Liver (tissue), 8 donors: ENCODE measurements at regions not wholly inside any gene's neighbourhood (a gene's known extent, or its start where the extent isn't known, plus 50 kb on each side); places are given as distances from the start of the nearest gene placed in this dataset.

Source experiments
- DNase-seq: peaks from one replicate; pipeline ENCODE4 v3.0.0-alpha.2; 2017; ENCODE audit warnings: low spot score
- H3K27ac ChIP-seq, 2 donors: one replicate each; pipeline ENCODE4 v1.7.0; 2013; ENCODE audit warnings: inconsistent platforms in 2 of 2, low read length in 2 of 2, control low read depth in 1 of 2, low read depth in 1 of 2, mild to moderate bottlenecking in 1 of 2
- H3K27me3 ChIP-seq, 4 donors: one replicate each; pipeline versions ENCODE4 v1.6.1 to v1.7.0; 2013; ENCODE audit warnings: low read length in 3 of 4, inconsistent platforms in 1 of 4, mild to moderate bottlenecking in 1 of 4, moderate library complexity in 1 of 4; ENCODE audit not compliant: control insufficient read depth in 4 of 4, insufficient read depth in 4 of 4
- H3K36me3 ChIP-seq, 4 donors: one replicate each; pipeline versions ENCODE4 v1.6.1 to v1.7.0; 2013; ENCODE audit warnings: low read length in 3 of 4, mild to moderate bottlenecking in 3 of 4, low read depth in 1 of 4, moderate library complexity in 1 of 4; ENCODE audit not compliant: control insufficient read depth in 4 of 4, insufficient read depth in 3 of 4
- H3K4me1 ChIP-seq, 4 donors: one replicate each; pipeline versions ENCODE4 v1.6.1 to v1.7.0; 2013; ENCODE audit warnings: low read length in 3 of 4, mild to moderate bottlenecking in 3 of 4, moderate library complexity in 1 of 4; ENCODE audit not compliant: control insufficient read depth in 4 of 4, insufficient read depth in 4 of 4
- H3K4me3 ChIP-seq, 3 donors: one replicate each; pipeline versions ENCODE4 v1.6.1 to v1.7.0; 2013; ENCODE audit warnings: low read length in 3 of 3, control low read depth in 1 of 3, low read depth in 1 of 3, mild to moderate bottlenecking in 1 of 3
- H3K9ac ChIP-seq, 2 donors: one replicate each; pipeline ENCODE4 v1.7.0; 2013; ENCODE audit warnings: low read length in 2 of 2, mild to moderate bottlenecking in 2 of 2, moderate library complexity in 2 of 2, control low read depth in 1 of 2, low read depth in 1 of 2
- H3K9me3 ChIP-seq, 4 donors: one replicate each; pipeline versions ENCODE4 v1.6.1 to v1.7.0; 2013; ENCODE audit warnings: low read length in 3 of 4; ENCODE audit not compliant: control insufficient read depth in 4 of 4
- EGR1 ChIP-seq, 2 donors: IDR thresholded peaks; 2 replicates each; pipeline ENCODE4 v1.6.1; 2016 to 2018; ENCODE audit warnings: antibody characterized with exemption in 2 of 2, low read depth in 2 of 2
- FOXA1 ChIP-seq: IDR thresholded peaks from 2 replicates; pipeline ENCODE4 v1.6.1; 2016; ENCODE audit warnings: antibody characterized with exemption
- FOXA2 ChIP-seq: IDR thresholded peaks from 2 replicates; pipeline ENCODE4 v1.6.1; 2016; ENCODE audit warnings: antibody characterized with exemption
- HNF4A ChIP-seq, 2 donors: conservative IDR thresholded peaks; 2 replicates each; pipeline ENCODE4 v1.6.1; 2016; ENCODE audit warnings: antibody characterized with exemption in 2 of 2, mild to moderate bottlenecking in 2 of 2
- HNF4G ChIP-seq: IDR thresholded peaks from 2 replicates; pipeline ENCODE4 v1.6.1; 2016; ENCODE audit warnings: antibody characterized with exemption
- JUND ChIP-seq, 2 donors: IDR thresholded peaks; 2 replicates each; pipeline ENCODE4 v1.6.1; 2016; ENCODE audit warnings: antibody characterized with exemption in 2 of 2
- NR2F2 ChIP-seq: IDR thresholded peaks from 2 replicates; pipeline ENCODE4 v1.6.1; 2016; ENCODE audit warnings: antibody characterized with exemption
- RAD21 ChIP-seq, 2 donors: IDR thresholded peaks; 2 replicates each; pipeline ENCODE4 v1.6.1; 2016; ENCODE audit warnings: antibody characterized with exemption in 2 of 2, mild to moderate bottlenecking in 2 of 2
- RXRA ChIP-seq, 2 donors: IDR thresholded peaks; 2 replicates each; pipeline ENCODE4 v1.6.1; 2017 to 2018; ENCODE audit warnings: antibody characterized with exemption in 2 of 2, mild to moderate bottlenecking in 1 of 2
- SP1 ChIP-seq: IDR thresholded peaks from 2 replicates; pipeline ENCODE4 v1.6.1; 2018; ENCODE audit warnings: antibody characterized with exemption, mild to moderate bottlenecking
- TAF1 ChIP-seq: conservative IDR thresholded peaks from 2 replicates; pipeline ENCODE4 v1.6.1; 2016; ENCODE audit warnings: antibody characterized with exemption, mild to moderate bottlenecking
- WGBS: extraction: QIAGEN DNeasy Blood & Tissue Kit; methylation state at CpG from one replicate; pipeline ENCODE4 v1.1.7; 2013; 5-methylcytosine and 5-hydroxymethylcytosine counted together
- TF ChIP-seq, protein P1 (sequence below): IDR thresholded peaks from 2 replicates; pipeline ENCODE4 v1.6.1; 2016; ENCODE audit warnings: antibody characterized with exemption
- TF ChIP-seq, protein P2 (sequence below): fragments of 150-350 bp; IDR thresholded peaks from 2 replicates; pipeline ENCODE4 v1.5.1; 2017; ENCODE audit warnings: improper control_type of control experiment, low read depth, low read length; ENCODE audit not compliant: missing input control
- TF ChIP-seq, protein P3 (sequence below): IDR thresholded peaks from 2 replicates; pipeline ENCODE4 v1.6.1; 2016; ENCODE audit warnings: antibody characterized with exemption, mild to moderate bottlenecking
- TF ChIP-seq, protein P4 (sequence below): IDR thresholded peaks from 2 replicates; pipeline ENCODE4 v1.6.1; 2016; ENCODE audit warnings: antibody characterized with exemption
- TF ChIP-seq, protein P5 (sequence below): IDR thresholded peaks from 2 replicates; pipeline ENCODE4 v1.6.1; 2016; ENCODE audit warnings: antibody characterized with exemption
- donor health status: healthy.
- donor health status: healthy.
- donor health status: healthy.
- donor health status: healthy.
- donor health status: healthy.

DNA sequence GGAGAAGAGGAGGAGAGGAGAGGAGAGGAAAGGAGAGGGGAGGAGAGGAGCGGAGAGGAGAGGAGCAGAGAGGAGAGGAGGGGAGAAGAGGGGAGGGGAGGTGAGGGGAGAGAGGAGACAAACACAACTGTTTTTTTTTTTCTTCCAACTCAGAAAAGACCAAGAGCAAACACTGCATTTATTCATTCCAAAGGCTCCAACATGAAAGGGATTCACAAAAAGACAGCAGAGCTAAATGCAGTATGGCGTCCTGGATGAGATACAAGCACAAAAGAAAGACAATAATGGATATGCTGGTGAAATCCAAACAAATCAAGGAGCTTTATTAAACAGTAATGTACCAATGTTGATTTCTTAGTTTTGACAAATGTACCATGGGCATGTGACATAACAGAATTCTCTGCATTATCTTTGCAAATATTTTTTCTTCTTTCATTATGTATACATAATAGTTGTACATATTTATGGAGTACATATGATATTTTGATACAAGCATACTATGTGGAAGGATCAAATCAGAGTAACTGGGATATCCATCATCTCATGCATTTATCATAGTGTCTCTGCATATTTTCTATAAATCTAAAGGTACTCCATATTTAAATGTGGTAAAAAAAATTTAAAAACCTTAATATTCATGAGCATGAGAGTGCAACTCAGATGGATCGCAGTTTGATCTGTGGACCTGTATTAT, 204.6 kb downstream of the CBLN4 start:
- TF ChIP-seq HNF4G (no peak), NR2F2 (no peak), FOXA1 (no peak), TAF1 (no peak), JUND (IDR thresholded peaks at IDR 0.05) (no peak), RAD21 (IDR thresholded peaks at IDR 0.05) (no peak)
- TF ChIP-seq, protein P1, sequence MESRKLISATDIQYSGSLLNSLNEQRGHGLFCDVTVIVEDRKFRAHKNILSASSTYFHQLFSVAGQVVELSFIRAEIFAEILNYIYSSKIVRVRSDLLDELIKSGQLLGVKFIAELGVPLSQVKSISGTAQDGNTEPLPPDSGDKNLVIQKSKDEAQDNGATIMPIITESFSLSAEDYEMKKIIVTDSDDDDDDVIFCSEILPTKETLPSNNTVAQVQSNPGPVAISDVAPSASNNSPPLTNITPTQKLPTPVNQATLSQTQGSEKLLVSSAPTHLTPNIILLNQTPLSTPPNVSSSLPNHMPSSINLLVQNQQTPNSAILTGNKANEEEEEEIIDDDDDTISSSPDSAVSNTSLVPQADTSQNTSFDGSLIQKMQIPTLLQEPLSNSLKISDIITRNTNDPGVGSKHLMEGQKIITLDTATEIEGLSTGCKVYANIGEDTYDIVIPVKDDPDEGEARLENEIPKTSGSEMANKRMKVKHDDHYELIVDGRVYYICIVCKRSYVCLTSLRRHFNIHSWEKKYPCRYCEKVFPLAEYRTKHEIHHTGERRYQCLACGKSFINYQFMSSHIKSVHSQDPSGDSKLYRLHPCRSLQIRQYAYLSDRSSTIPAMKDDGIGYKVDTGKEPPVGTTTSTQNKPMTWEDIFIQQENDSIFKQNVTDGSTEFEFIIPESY: no peak
- TF ChIP-seq, protein P2, sequence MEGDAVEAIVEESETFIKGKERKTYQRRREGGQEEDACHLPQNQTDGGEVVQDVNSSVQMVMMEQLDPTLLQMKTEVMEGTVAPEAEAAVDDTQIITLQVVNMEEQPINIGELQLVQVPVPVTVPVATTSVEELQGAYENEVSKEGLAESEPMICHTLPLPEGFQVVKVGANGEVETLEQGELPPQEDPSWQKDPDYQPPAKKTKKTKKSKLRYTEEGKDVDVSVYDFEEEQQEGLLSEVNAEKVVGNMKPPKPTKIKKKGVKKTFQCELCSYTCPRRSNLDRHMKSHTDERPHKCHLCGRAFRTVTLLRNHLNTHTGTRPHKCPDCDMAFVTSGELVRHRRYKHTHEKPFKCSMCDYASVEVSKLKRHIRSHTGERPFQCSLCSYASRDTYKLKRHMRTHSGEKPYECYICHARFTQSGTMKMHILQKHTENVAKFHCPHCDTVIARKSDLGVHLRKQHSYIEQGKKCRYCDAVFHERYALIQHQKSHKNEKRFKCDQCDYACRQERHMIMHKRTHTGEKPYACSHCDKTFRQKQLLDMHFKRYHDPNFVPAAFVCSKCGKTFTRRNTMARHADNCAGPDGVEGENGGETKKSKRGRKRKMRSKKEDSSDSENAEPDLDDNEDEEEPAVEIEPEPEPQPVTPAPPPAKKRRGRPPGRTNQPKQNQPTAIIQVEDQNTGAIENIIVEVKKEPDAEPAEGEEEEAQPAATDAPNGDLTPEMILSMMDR: no peak
- TF ChIP-seq, protein P3, sequence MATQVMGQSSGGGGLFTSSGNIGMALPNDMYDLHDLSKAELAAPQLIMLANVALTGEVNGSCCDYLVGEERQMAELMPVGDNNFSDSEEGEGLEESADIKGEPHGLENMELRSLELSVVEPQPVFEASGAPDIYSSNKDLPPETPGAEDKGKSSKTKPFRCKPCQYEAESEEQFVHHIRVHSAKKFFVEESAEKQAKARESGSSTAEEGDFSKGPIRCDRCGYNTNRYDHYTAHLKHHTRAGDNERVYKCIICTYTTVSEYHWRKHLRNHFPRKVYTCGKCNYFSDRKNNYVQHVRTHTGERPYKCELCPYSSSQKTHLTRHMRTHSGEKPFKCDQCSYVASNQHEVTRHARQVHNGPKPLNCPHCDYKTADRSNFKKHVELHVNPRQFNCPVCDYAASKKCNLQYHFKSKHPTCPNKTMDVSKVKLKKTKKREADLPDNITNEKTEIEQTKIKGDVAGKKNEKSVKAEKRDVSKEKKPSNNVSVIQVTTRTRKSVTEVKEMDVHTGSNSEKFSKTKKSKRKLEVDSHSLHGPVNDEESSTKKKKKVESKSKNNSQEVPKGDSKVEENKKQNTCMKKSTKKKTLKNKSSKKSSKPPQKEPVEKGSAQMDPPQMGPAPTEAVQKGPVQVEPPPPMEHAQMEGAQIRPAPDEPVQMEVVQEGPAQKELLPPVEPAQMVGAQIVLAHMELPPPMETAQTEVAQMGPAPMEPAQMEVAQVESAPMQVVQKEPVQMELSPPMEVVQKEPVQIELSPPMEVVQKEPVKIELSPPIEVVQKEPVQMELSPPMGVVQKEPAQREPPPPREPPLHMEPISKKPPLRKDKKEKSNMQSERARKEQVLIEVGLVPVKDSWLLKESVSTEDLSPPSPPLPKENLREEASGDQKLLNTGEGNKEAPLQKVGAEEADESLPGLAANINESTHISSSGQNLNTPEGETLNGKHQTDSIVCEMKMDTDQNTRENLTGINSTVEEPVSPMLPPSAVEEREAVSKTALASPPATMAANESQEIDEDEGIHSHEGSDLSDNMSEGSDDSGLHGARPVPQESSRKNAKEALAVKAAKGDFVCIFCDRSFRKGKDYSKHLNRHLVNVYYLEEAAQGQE: no peak
- TF ChIP-seq, protein P4, sequence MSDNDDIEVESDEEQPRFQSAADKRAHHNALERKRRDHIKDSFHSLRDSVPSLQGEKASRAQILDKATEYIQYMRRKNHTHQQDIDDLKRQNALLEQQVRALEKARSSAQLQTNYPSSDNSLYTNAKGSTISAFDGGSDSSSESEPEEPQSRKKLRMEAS: no peak
- Histone ChIP-seq H3K27ac (no peak overlapping the region), H3K9ac (no peak overlapping the region), H3K4me1 (peaks cover 0 to 10% (median 1%) of the 10 kb centered on the region in 4 donors), H3K4me3 (no peak overlapping the region), H3K9me3 (peaks cover 0 to 3% (median 0%) of the 10 kb centered on the region in 4 donors), H3K36me3 (no peaks in the 10 kb centered on the region), H3K27me3 (no peaks in the 10 kb centered on the region)
- no peak for DNase-seq
- 96% methylated on average over 3 of the region's 3 CpGs for WGBS

DNA sequence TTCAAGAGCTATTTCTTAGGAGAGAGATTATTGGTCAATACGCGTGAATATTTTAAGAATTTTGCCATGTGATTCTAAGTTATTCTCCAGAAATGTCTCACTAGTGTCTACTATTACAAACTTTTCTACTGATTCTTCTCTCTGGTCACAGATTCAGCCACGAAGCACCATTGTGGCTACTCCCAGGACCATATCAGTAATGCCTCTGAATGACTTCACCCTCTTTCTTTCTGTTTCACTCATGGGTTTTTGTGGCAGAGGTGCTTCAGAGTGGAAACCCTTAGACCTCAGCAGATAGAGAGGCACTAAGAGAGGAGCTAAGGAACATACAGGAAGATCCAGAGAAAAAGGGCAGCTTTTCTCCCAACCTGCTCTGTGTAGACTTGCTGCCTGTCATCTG, 211.3 kb downstream of the CBLN4 start:
- DNase-seq: no peak
- H3K36me3 ChIP-seq: no peaks in the 10 kb centered on the region
- no peaks in the 10 kb centered on the region for H3K27me3 ChIP-seq
- H3K9me3 ChIP-seq: no peaks in the 10 kb centered on the region
- peaks cover 0 to 9% (median 7%) of the 10 kb centered on the region in 4 donors for H3K4me1 ChIP-seq
- H3K9ac ChIP-seq: no peak overlapping the region
- WGBS: 85% methylated on average over 3 of the region's 3 CpGs
- H3K27ac ChIP-seq: no peak overlapping the region
- no peak overlapping the region for H3K4me3 ChIP-seq
- TF ChIP-seq, protein P4: no peak
- TF ChIP-seq HNF4G: no peak
- TF ChIP-seq, protein P3: no peak
- TF ChIP-seq, protein P5, sequence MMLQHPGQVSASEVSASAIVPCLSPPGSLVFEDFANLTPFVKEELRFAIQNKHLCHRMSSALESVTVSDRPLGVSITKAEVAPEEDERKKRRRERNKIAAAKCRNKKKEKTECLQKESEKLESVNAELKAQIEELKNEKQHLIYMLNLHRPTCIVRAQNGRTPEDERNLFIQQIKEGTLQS: no peak
- TF ChIP-seq TAF1: no peak
- no peak for TF ChIP-seq HNF4A (conservative IDR thresholded peaks at IDR 0.05)
- TF ChIP-seq SP1: no peak
- TF ChIP-seq, protein P2: no peak
- TF ChIP-seq EGR1 (IDR thresholded peaks at IDR 0.05; ENCODE audit: low read depth in 2 of 2): no peak
- TF ChIP-seq FOXA2: no peak
- no peak for TF ChIP-seq JUND (IDR thresholded peaks at IDR 0.05)
- no peak for TF ChIP-seq RXRA (IDR thresholded peaks at IDR 0.05)
